HepG2 (cell line): ENCODE measurements at regions not wholly inside any gene's neighbourhood (a gene's known extent, or its start where the extent isn't known, plus 50 kb on each side); places are given as distances from the start of the nearest gene placed in this dataset.

Experiments
- DNMT3B ChIP-seq: conservative IDR thresholded peaks from 2 replicates; pipeline ENCODE4 v1.6.1; 2016; ENCODE audit warnings: missing biosample characterization, control low read depth
- ERF ChIP-seq: IDR thresholded peaks from 2 replicates; pipeline ENCODE4 v1.6.1; 2018; ENCODE audit warnings: missing biosample characterization, missing genetic modification reagents
- MAZ ChIP-seq, 2 experiments: sonication (generic) in 1 of 2; formaldehyde crosslinking in 1 of 2; IDR thresholded peaks; 2 replicates each; pipeline versions ENCODE4 v1.5.0 to v1.6.1; 2012 to 2020; ENCODE audit warnings: low read depth in 2 of 2, mild to moderate bottlenecking in 2 of 2, borderline replicate concordance in 1 of 2, improper control_type of control experiment in 1 of 2, low read length in 1 of 2, missing genetic modification reagents in 1 of 2, moderate library complexity in 1 of 2
- MED13 ChIP-seq: sonication (generic); formaldehyde crosslinking; IDR thresholded peaks from 2 replicates; pipeline ENCODE4 v1.5.0; 2020; ENCODE audit warnings: missing genetic modification reagents
- ZNF407 ChIP-seq: sonication (generic); formaldehyde crosslinking; IDR thresholded peaks from one replicate; pipeline ENCODE4 v1.5.1; 2020; ENCODE audit warnings: mild to moderate bottlenecking, missing genetic modification reagents; ENCODE audit errors: not compliant biosample characterization
- ZNF446 ChIP-seq: sonication (generic); formaldehyde crosslinking; IDR thresholded peaks from 2 replicates; pipeline ENCODE4 v1.5.0; 2020; ENCODE audit warnings: mild to moderate bottlenecking, missing genetic modification reagents
- TF ChIP-seq, protein P1 (sequence below): sonication (generic); formaldehyde crosslinking; IDR thresholded peaks from 2 replicates; pipeline ENCODE4 v1.4.0; 2020; ENCODE audit warnings: missing genetic modification reagents, mild to moderate bottlenecking, borderline replicate concordance
- TF ChIP-seq, protein P2 (sequence below): sonication (generic); formaldehyde crosslinking; IDR thresholded peaks from 2 replicates; pipeline ENCODE4 v1.5.0; 2020; ENCODE audit warnings: mild to moderate bottlenecking, missing genetic modification reagents, moderate library complexity

GRCh38 chr3:56886314-56886713 lies 84.6 kb upstream of the ARHGEF3 start:
- TF ChIP-seq ZNF446 = no peak
- TF ChIP-seq DNMT3B (CRISPR knock-in tag) = no peak
- no peak for TF ChIP-seq MAZ (IDR thresholded peaks at IDR 0.05; ENCODE audit: borderline replicate concordance, low read depth, low read length)
- TF ChIP-seq MAZ (CRISPR knock-in tag; IDR thresholded peaks at IDR 0.05; ENCODE audit: low read depth) = no peak
- TF ChIP-seq, protein P1, sequence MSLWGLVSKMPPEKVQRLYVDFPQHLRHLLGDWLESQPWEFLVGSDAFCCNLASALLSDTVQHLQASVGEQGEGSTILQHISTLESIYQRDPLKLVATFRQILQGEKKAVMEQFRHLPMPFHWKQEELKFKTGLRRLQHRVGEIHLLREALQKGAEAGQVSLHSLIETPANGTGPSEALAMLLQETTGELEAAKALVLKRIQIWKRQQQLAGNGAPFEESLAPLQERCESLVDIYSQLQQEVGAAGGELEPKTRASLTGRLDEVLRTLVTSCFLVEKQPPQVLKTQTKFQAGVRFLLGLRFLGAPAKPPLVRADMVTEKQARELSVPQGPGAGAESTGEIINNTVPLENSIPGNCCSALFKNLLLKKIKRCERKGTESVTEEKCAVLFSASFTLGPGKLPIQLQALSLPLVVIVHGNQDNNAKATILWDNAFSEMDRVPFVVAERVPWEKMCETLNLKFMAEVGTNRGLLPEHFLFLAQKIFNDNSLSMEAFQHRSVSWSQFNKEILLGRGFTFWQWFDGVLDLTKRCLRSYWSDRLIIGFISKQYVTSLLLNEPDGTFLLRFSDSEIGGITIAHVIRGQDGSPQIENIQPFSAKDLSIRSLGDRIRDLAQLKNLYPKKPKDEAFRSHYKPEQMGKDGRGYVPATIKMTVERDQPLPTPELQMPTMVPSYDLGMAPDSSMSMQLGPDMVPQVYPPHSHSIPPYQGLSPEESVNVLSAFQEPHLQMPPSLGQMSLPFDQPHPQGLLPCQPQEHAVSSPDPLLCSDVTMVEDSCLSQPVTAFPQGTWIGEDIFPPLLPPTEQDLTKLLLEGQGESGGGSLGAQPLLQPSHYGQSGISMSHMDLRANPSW = no peak
- no peak for TF ChIP-seq ZNF407 (CRISPR knock-in tag)
- no peak for TF ChIP-seq ERF
- TF ChIP-seq, protein P2, sequence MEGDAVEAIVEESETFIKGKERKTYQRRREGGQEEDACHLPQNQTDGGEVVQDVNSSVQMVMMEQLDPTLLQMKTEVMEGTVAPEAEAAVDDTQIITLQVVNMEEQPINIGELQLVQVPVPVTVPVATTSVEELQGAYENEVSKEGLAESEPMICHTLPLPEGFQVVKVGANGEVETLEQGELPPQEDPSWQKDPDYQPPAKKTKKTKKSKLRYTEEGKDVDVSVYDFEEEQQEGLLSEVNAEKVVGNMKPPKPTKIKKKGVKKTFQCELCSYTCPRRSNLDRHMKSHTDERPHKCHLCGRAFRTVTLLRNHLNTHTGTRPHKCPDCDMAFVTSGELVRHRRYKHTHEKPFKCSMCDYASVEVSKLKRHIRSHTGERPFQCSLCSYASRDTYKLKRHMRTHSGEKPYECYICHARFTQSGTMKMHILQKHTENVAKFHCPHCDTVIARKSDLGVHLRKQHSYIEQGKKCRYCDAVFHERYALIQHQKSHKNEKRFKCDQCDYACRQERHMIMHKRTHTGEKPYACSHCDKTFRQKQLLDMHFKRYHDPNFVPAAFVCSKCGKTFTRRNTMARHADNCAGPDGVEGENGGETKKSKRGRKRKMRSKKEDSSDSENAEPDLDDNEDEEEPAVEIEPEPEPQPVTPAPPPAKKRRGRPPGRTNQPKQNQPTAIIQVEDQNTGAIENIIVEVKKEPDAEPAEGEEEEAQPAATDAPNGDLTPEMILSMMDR (CRISPR knock-in tag) = no peak
- no peak for TF ChIP-seq MED13 (CRISPR knock-in tag)
